ENCODE measurements at regions not wholly inside any gene's neighbourhood (a gene's known extent, or its start where the extent isn't known, plus 50 kb on each side); places are given as distances from the start of the nearest gene placed in this dataset.

- H3K27me3 Mint-ChIP-seq (ENCODE audit: insufficient read depth, unreplicated experiment) = no peaks in the 10 kb centered on the region
- intact Hi-C loops (cut with micrococcal nuclease) = loop anchor here (5.0 kb wide), 1 partner anchor 121 kb away; the partner anchor contains the start of gene CCDC71L
- H3K4me1 Mint-ChIP-seq (ENCODE audit: insufficient read depth, unreplicated experiment) = no peaks in the 10 kb centered on the region
- no peaks in the 10 kb centered on the region for H3K9me3 Mint-ChIP-seq (ENCODE audit: unreplicated experiment)
- POLR2A ChIA-PET = no interaction called here
- CTCF ChIA-PET = no interaction called here
- H3K4me3 Mint-ChIP-seq (ENCODE audit: unreplicated experiment) = no peak overlapping the region
- TF ChIP-seq CTCF (IDR thresholded peaks at IDR 0.05; ENCODE audit: unreplicated experiment) = no peak
- H3K27ac Mint-ChIP-seq (ENCODE audit: low read depth, unreplicated experiment) = no peak overlapping the region
- DNase-seq (ENCODE audit: unreplicated experiment) = no peak
- no TSS peak for BruUV-seq (replicated peaks)
- H3K36me3 Mint-ChIP-seq (ENCODE audit: insufficient read depth, unreplicated experiment) = no peaks in the 10 kb centered on the region
Observed at GRCh38 chr7:106783286-106783685, 81.8 kb upstream of the PIK3CG start.

GRCh38 chr7:106788637-106789036 is 76.4 kb upstream of the PIK3CG start:
- TF ChIP-seq CTCF (IDR thresholded peaks at IDR 0.05; ENCODE audit: unreplicated experiment) = no peak
- ChIA-PET CTCF (interaction anchor here (0.7 to 1.4 kb wide), 5 partner anchors 103 to 362 kb away, joined by 3 to 7 read pairs (median 3); no protein-coding TSS in a partner anchor), POLR2A (interaction anchor here (1.0 kb wide), 1 partner anchor 380 kb away, joined by 4 read pairs; the partner anchor contains the start of gene HBP1)
- intact Hi-C loops (cut with micrococcal nuclease) = no loop called here
- no peak for DNase-seq (ENCODE audit: unreplicated experiment)
- Mint-ChIP-seq H3K36me3 (ENCODE audit: insufficient read depth, unreplicated experiment) (peaks cover 6% of the 10 kb centered on the region), H3K4me1 (ENCODE audit: insufficient read depth, unreplicated experiment) (no peaks in the 10 kb centered on the region), H3K4me3 (ENCODE audit: unreplicated experiment) (no peak overlapping the region), H3K27me3 (ENCODE audit: insufficient read depth, unreplicated experiment) (peaks cover 22% of the 10 kb centered on the region), H3K9me3 (ENCODE audit: unreplicated experiment) (no peaks in the 10 kb centered on the region), H3K27ac (ENCODE audit: low read depth, unreplicated experiment) (no peak overlapping the region)
- no TSS peak for BruUV-seq (replicated peaks)

- Mint-ChIP-seq H3K4me3 (ENCODE audit: unreplicated experiment) (no peak overlapping the region), H3K36me3 (ENCODE audit: insufficient read depth, unreplicated experiment) (peaks cover 6% of the 10 kb centered on the region), H3K27ac (ENCODE audit: low read depth, unreplicated experiment) (no peak overlapping the region), H3K9me3 (ENCODE audit: unreplicated experiment) (no peaks in the 10 kb centered on the region), H3K4me1 (ENCODE audit: insufficient read depth, unreplicated experiment) (no peaks in the 10 kb centered on the region), H3K27me3 (ENCODE audit: insufficient read depth, unreplicated experiment) (peaks cover 31% of the 10 kb centered on the region)
- CTCF ChIA-PET = interaction anchor here (0.5 to 0.9 kb wide), 4 partner anchors 14 to 365 kb away, joined by 3 to 6 read pairs (median 4); no protein-coding TSS in a partner anchor
- POLR2A ChIA-PET = interaction anchor here (0.7 kb wide), 1 partner anchor 354 kb away, joined by 3 read pairs; no protein-coding TSS in a partner anchor
- DNase-seq (ENCODE audit: unreplicated experiment) = no peak
- no peak for TF ChIP-seq CTCF (IDR thresholded peaks at IDR 0.05; ENCODE audit: unreplicated experiment)
- no TSS peak for BruUV-seq (replicated peaks)
- intact Hi-C loops (cut with micrococcal nuclease) = loop anchor here (5.0 to 10.0 kb wide), 2 partner anchors 153 to 1086 kb away; no protein-coding TSS in a partner anchor
Observed at GRCh38 chr7:106791526-106791925, 73.6 kb upstream of the PIK3CG start.

GRCh38 chr7:106792233-106792926 is 72.7 kb upstream of the PIK3CG start:
- Mint-ChIP-seq H3K9me3 (ENCODE audit: unreplicated experiment) (no peaks in the 10 kb centered on the region), H3K27ac (ENCODE audit: low read depth, unreplicated experiment) (no peak overlapping the region), H3K4me3 (ENCODE audit: unreplicated experiment) (no peak overlapping the region), H3K4me1 (ENCODE audit: insufficient read depth, unreplicated experiment) (no peaks in the 10 kb centered on the region), H3K36me3 (ENCODE audit: insufficient read depth, unreplicated experiment) (peaks cover 6% of the 10 kb centered on the region), H3K27me3 (ENCODE audit: insufficient read depth, unreplicated experiment) (peaks cover 40% of the 10 kb centered on the region)
- DNase-seq (ENCODE audit: unreplicated experiment) = no peak
- intact Hi-C loops (cut with micrococcal nuclease) = loop anchor here (5.0 to 10.0 kb wide), 2 partner anchors 152 to 1085 kb away; no protein-coding TSS in a partner anchor
- CTCF ChIA-PET = interaction anchor here (0.5 to 6.7 kb wide), 23 partner anchors 11 to 1396 kb away, joined by 3 to 125 read pairs (median 4); partner anchors contain the start of gene CCDC71L
- POLR2A ChIA-PET = interaction anchor here (0.7 to 1.3 kb wide), 4 partner anchors 355 to 573 kb away, joined by 3 to 4 read pairs (median 4); no protein-coding TSS in a partner anchor
- no TSS peak for BruUV-seq (replicated peaks)
- TF ChIP-seq CTCF (IDR thresholded peaks at IDR 0.05; ENCODE audit: unreplicated experiment) = no peak

Data from MCF 10A (cell line).